ENCODE measurements at regions not wholly inside any gene's neighbourhood (a gene's known extent, or its start where the extent isn't known, plus 50 kb on each side); places are given as distances from the start of the nearest gene placed in this dataset.

- TF ChIP-seq CTCF (IDR thresholded peaks at IDR 0.05): no peak
- TF ChIP-seq RAD21 (IDR thresholded peaks at IDR 0.05; ENCODE audit: low read length): no peak
- TF ChIP-seq IRF3 (IDR thresholded peaks at IDR 0.05; ENCODE audit: low read depth, low read length): no peak
- no peak for TF ChIP-seq SMC3 (IDR thresholded peaks at IDR 0.05; ENCODE audit: low read depth, low read length)
- TF ChIP-seq USF2 (IDR thresholded peaks at IDR 0.05; ENCODE audit: borderline replicate concordance, low read depth, low read length): no peak
- no peak for TF ChIP-seq JUND (IDR thresholded peaks at IDR 0.05)
- no peak for TF ChIP-seq PBX3 (IDR thresholded peaks at IDR 0.05)
- TF ChIP-seq YY1 (IDR thresholded peaks at IDR 0.05; ENCODE audit: low read depth): no peak
- TF ChIP-seq POLR2AphosphoS5 (IDR thresholded peaks at IDR 0.05; ENCODE audit: low read depth, low read length): no peak
- no peak for TF ChIP-seq TEAD4 (IDR thresholded peaks at IDR 0.05; ENCODE audit: borderline replicate concordance, insufficient read depth)
- TF ChIP-seq MXI1 (IDR thresholded peaks at IDR 0.05; ENCODE audit: low read depth, low read length): no peak
- no peak for TF ChIP-seq EZH2phosphoT487 (IDR thresholded peaks at IDR 0.05; ENCODE audit: borderline replicate concordance, low read depth)
- no peak for TF ChIP-seq EP300 (IDR thresholded peaks at IDR 0.05; ENCODE audit: borderline replicate concordance in 1 of 2, low read depth in 1 of 2, low read length in 1 of 2)
These were observed 201.7 kb downstream of the TM2D1 start for GRCh38 chr1:61523229-61523628.
